Neural cell (in vitro differentiated cells): ENCODE measurements at regions not wholly inside any gene's neighbourhood (a gene's known extent, or its start where the extent isn't known, plus 50 kb on each side); places are given as distances from the start of the nearest gene placed in this dataset.

ENCODE experiments used
- CTCF ChIP-seq: fragments of 450-650 bp; IDR thresholded peaks from 2 replicates; pipeline ENCODE4 v1.5.1; 2014; ENCODE audit warnings: antibody characterized with exemption, mild to moderate bottlenecking, moderate library complexity; ENCODE audit not compliant: poor library complexity, severe bottlenecking
- MXI1 ChIP-seq: fragments of 450-650 bp; conservative IDR thresholded peaks from 2 replicates; pipeline ENCODE4 v1.6.1; 2014; ENCODE audit warnings: antibody characterized with exemption, mild to moderate bottlenecking; ENCODE audit not compliant: poor library complexity, severe bottlenecking
- TF ChIP-seq, protein P1 (sequence below): IDR thresholded peaks from 2 replicates; pipeline ENCODE4 v1.6.1; 2012; ENCODE audit warnings: borderline replicate concordance

- TF ChIP-seq MXI1 = no peak
- TF ChIP-seq, protein P1, sequence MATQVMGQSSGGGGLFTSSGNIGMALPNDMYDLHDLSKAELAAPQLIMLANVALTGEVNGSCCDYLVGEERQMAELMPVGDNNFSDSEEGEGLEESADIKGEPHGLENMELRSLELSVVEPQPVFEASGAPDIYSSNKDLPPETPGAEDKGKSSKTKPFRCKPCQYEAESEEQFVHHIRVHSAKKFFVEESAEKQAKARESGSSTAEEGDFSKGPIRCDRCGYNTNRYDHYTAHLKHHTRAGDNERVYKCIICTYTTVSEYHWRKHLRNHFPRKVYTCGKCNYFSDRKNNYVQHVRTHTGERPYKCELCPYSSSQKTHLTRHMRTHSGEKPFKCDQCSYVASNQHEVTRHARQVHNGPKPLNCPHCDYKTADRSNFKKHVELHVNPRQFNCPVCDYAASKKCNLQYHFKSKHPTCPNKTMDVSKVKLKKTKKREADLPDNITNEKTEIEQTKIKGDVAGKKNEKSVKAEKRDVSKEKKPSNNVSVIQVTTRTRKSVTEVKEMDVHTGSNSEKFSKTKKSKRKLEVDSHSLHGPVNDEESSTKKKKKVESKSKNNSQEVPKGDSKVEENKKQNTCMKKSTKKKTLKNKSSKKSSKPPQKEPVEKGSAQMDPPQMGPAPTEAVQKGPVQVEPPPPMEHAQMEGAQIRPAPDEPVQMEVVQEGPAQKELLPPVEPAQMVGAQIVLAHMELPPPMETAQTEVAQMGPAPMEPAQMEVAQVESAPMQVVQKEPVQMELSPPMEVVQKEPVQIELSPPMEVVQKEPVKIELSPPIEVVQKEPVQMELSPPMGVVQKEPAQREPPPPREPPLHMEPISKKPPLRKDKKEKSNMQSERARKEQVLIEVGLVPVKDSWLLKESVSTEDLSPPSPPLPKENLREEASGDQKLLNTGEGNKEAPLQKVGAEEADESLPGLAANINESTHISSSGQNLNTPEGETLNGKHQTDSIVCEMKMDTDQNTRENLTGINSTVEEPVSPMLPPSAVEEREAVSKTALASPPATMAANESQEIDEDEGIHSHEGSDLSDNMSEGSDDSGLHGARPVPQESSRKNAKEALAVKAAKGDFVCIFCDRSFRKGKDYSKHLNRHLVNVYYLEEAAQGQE = no peak
- TF ChIP-seq CTCF = no peak
These were observed 949.9 kb upstream of the NRXN1 start for GRCh38 chr2:51981783-51982182.
